HEK293 (cell line): ENCODE measurements at regions not wholly inside any gene's neighbourhood (a gene's known extent, or its start where the extent isn't known, plus 50 kb on each side); places are given as distances from the start of the nearest gene placed in this dataset.

Source experiments
- CTCF ChIA-PET: fragments of 350-600 bp; formaldehyde crosslinking; extraction: SDS; loops from one replicate; lab custom pipeline; 2021; ENCODE audit warnings: antibody characterized with exemption; lab: Yijun Ruan, JAX
- POLR2A ChIA-PET: fragments of 300-600 bp; formaldehyde crosslinking; extraction: SDS; loops from one replicate; lab custom pipeline; 2020; ENCODE audit warnings: antibody characterized with exemption, inconsistent platforms; lab: Yijun Ruan, JAX
- H3K27ac ChIP-seq: fragments of 200-500 bp; sonication (Bioruptor generic); 2 replicates; pipeline ENCODE4 v1.5.1; 2014; ENCODE audit warnings: low read depth, low read length, control low read depth, inconsistent platforms; ENCODE audit errors: extremely low read depth
- H3K36me3 ChIP-seq, 2 experiments: fragments of 200-500 bp in 1 of 2; sonication (Bioruptor generic) in 1 of 2; 1 replicate in 1 of 2; 2 replicates in 1 of 2; pipeline ENCODE4 v1.5.1; 2014 to 2017; ENCODE audit warnings: inconsistent platforms in 2 of 2, low read length in 2 of 2; ENCODE audit not compliant: control insufficient read depth in 2 of 2, insufficient read depth in 1 of 2
- H3K4me1 ChIP-seq: fragments of 200-500 bp; sonication (Bioruptor generic); 2 replicates; pipeline ENCODE4 v1.5.1; 2014; ENCODE audit warnings: mild to moderate bottlenecking, low read length, inconsistent platforms; ENCODE audit not compliant: control insufficient read depth, insufficient read depth
- H3K4me3 ChIP-seq: 2 replicates; pipeline ENCODE4 v1.5.1; 2011; ENCODE audit warnings: low read depth, mild to moderate bottlenecking, control low read depth, low read length, moderate library complexity
- H3K9me3 ChIP-seq: fragments of 200-500 bp; sonication (Bioruptor generic); 2 replicates; pipeline ENCODE4 v1.5.1; 2014; ENCODE audit warnings: low read depth, low read length, inconsistent platforms; ENCODE audit not compliant: control insufficient read depth, insufficient read depth
- GLIS2 ChIP-seq: fragments of 450-650 bp; formaldehyde crosslinking; IDR thresholded peaks from 2 replicates; pipeline ENCODE4 v1.5.1; 2016; ENCODE audit warnings: missing biosample characterization, missing genetic modification characterization
- KLF9 ChIP-seq: fragments of 450-650 bp; formaldehyde crosslinking; IDR thresholded peaks from 2 replicates; pipeline ENCODE4 v1.5.1; 2016; ENCODE audit warnings: missing biosample characterization, missing genetic modification characterization, low read depth
- PATZ1 ChIP-seq: fragments of 450-650 bp; formaldehyde crosslinking; IDR thresholded peaks from 2 replicates; pipeline ENCODE4 v1.5.1; 2016; ENCODE audit warnings: missing biosample characterization, missing genetic modification characterization
- SCRT2 ChIP-seq: fragments of 450-650 bp; formaldehyde crosslinking; IDR thresholded peaks from 2 replicates; pipeline ENCODE4 v1.5.1; 2016; ENCODE audit warnings: missing biosample characterization, missing genetic modification characterization
- SP2 ChIP-seq: fragments of 450-650 bp; formaldehyde crosslinking; IDR thresholded peaks from 2 replicates; pipeline ENCODE4 v1.5.1; 2016; ENCODE audit warnings: missing biosample characterization, missing genetic modification characterization
- SP3 ChIP-seq: fragments of 450-650 bp; formaldehyde crosslinking; IDR thresholded peaks from 2 replicates; pipeline ENCODE4 v1.5.1; 2016; ENCODE audit warnings: missing biosample characterization, missing genetic modification characterization
- ZFP37 ChIP-seq: fragments of 450-650 bp; formaldehyde crosslinking; IDR thresholded peaks from 2 replicates; pipeline ENCODE4 v1.5.1; 2016; ENCODE audit warnings: missing biosample characterization, missing genetic modification characterization
- ZNF169 ChIP-seq: fragments of 450-650 bp; formaldehyde crosslinking; IDR thresholded peaks from 2 replicates; pipeline ENCODE4 v1.5.1; 2016; ENCODE audit warnings: missing biosample characterization, missing genetic modification characterization
- ZNF184 ChIP-seq: fragments of 450-650 bp; IDR thresholded peaks from 2 replicates; pipeline ENCODE4 v1.5.1; 2018; ENCODE audit warnings: missing biosample characterization, mild to moderate bottlenecking, missing genetic modification characterization
- ZNF404 ChIP-seq: fragments of 450-650 bp; formaldehyde crosslinking; IDR thresholded peaks from 2 replicates; pipeline ENCODE4 v1.5.1; 2017; ENCODE audit warnings: missing biosample characterization, missing genetic modification characterization
- ZNF561 ChIP-seq: fragments of 450-650 bp; IDR thresholded peaks from 2 replicates; pipeline ENCODE4 v1.5.1; 2018; ENCODE audit warnings: missing biosample characterization, missing genetic modification characterization, borderline replicate concordance
- ZNF654 ChIP-seq: fragments of 450-650 bp; formaldehyde crosslinking; IDR thresholded peaks from 2 replicates; pipeline ENCODE4 v1.5.1; 2016; ENCODE audit warnings: low read depth, missing biosample characterization, missing genetic modification characterization
- ZNF677 ChIP-seq: fragments of 450-650 bp; IDR thresholded peaks from 2 replicates; pipeline ENCODE4 v1.5.0; 2018; ENCODE audit warnings: missing biosample characterization, mild to moderate bottlenecking, missing genetic modification characterization, moderate library complexity
- ZNF701 ChIP-seq: fragments of 450-650 bp; formaldehyde crosslinking; IDR thresholded peaks from 2 replicates; pipeline ENCODE4 v1.5.1; 2016; ENCODE audit warnings: missing biosample characterization, missing genetic modification characterization
- ZSCAN30 ChIP-seq: fragments of 450-650 bp; IDR thresholded peaks from 2 replicates; pipeline ENCODE4 v1.5.1; 2018; ENCODE audit warnings: missing biosample characterization, mild to moderate bottlenecking, missing genetic modification characterization, moderate library complexity
- ZXDB ChIP-seq: fragments of 450-650 bp; formaldehyde crosslinking; IDR thresholded peaks from 2 replicates; pipeline ENCODE4 v1.5.1; 2016; ENCODE audit warnings: missing biosample characterization, missing genetic modification characterization
- TF ChIP-seq, protein P1 (sequence below): fragments of 450-650 bp; formaldehyde crosslinking; IDR thresholded peaks from 2 replicates; pipeline ENCODE4 v1.5.1; 2016; ENCODE audit warnings: missing biosample characterization, missing genetic modification characterization
- TF ChIP-seq, protein P2 (sequence below): sonication (generic); formaldehyde crosslinking; IDR thresholded peaks from 2 replicates; pipeline ENCODE4 v1.8.1; 2022; ENCODE audit warnings: mild to moderate bottlenecking, moderate library complexity, missing genetic modification reagents
- TF ChIP-seq, protein P3 (sequence below): fragments of 450-650 bp; formaldehyde crosslinking; IDR thresholded peaks from 2 replicates; pipeline ENCODE4 v1.5.1; 2016; ENCODE audit warnings: missing biosample characterization, missing genetic modification characterization

DNA sequence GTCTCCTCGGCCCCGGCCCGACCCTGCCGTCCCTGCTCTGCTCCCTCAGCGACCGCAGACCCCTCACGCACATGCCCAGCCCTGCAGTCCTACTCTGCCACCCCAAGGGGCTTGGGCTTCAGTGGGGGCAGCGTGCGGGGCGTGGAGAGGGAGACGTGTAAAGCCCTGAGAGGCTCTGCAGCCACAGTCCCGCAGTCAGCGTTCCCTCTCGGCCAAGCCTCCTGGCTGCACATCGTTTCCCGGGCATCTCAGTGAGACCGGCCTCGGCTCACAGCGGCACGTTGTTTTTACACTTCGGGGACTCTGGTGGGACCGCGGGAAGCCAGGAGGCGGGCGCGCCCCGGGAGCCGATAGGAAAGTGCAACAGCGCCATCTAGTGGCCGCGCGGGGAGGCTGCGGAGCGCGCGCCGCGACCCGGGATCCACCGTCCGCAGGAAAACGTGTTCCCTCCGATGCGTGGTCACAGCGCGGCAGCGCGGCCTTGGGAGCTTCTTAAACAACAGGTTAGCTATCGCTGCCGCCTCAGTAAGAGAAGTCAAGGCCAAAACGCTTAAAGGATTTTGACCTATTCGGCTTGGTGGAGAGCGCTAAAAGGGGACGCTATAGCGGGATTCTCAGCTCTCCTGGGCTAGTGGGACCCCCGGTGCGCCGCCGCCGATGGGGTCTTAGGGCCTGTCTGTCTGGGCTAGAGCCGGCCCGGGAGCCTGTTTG lies 226.8 kb upstream of the IGF1R start (continued):
- TF ChIP-seq SP2 (no peak), ZNF561 (tag by site-specific recombination) (peak; percentile 98), SP3 (tag by site-specific recombination) (no peak), SCRT2 (tag by site-specific recombination) (peak; percentile 57; the same call in 1 of the 2 replicates), ZXDB (0 out of 2 replicates have a peak, but pooled peaks have one; percentile 33), ZFP37 (tag by site-specific recombination) (peak; percentile 71; the same call in 1 of the 2 replicates), ZSCAN30 (tag by site-specific recombination) (peak; percentile 61; the same call in 1 of the 2 replicates), ZNF654 (peak; percentile 76), GLIS2 (peak; percentile 32; the same call in 1 of the 2 replicates), PATZ1 (tag by site-specific recombination) (0 out of 2 replicates have a peak, but pooled peaks have one; percentile 17)
- TF ChIP-seq, protein P1, sequence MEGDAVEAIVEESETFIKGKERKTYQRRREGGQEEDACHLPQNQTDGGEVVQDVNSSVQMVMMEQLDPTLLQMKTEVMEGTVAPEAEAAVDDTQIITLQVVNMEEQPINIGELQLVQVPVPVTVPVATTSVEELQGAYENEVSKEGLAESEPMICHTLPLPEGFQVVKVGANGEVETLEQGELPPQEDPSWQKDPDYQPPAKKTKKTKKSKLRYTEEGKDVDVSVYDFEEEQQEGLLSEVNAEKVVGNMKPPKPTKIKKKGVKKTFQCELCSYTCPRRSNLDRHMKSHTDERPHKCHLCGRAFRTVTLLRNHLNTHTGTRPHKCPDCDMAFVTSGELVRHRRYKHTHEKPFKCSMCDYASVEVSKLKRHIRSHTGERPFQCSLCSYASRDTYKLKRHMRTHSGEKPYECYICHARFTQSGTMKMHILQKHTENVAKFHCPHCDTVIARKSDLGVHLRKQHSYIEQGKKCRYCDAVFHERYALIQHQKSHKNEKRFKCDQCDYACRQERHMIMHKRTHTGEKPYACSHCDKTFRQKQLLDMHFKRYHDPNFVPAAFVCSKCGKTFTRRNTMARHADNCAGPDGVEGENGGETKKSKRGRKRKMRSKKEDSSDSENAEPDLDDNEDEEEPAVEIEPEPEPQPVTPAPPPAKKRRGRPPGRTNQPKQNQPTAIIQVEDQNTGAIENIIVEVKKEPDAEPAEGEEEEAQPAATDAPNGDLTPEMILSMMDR (tag by site-specific recombination), result peak; percentile 95
- TF ChIP-seq, protein P2, sequence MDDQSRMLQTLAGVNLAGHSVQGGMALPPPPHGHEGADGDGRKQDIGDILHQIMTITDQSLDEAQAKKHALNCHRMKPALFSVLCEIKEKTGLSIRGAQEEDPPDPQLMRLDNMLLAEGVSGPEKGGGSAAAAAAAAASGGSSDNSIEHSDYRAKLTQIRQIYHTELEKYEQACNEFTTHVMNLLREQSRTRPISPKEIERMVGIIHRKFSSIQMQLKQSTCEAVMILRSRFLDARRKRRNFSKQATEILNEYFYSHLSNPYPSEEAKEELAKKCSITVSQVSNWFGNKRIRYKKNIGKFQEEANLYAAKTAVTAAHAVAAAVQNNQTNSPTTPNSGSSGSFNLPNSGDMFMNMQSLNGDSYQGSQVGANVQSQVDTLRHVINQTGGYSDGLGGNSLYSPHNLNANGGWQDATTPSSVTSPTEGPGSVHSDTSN (CRISPR knock-in tag), result peak; percentile 70; the same call in 1 of the 2 replicates

GRCh38 chr15:98422130-98422478 lies 226.2 kb upstream of the IGF1R start:
- no peak for TF ChIP-seq ZNF677 (tag by site-specific recombination)
- TF ChIP-seq ZNF169 (tag by site-specific recombination), result no peak
- TF ChIP-seq ZNF404 (tag by site-specific recombination), result no peak
- no peak for TF ChIP-seq ZNF184 (tag by site-specific recombination)
- TF ChIP-seq, protein P3, sequence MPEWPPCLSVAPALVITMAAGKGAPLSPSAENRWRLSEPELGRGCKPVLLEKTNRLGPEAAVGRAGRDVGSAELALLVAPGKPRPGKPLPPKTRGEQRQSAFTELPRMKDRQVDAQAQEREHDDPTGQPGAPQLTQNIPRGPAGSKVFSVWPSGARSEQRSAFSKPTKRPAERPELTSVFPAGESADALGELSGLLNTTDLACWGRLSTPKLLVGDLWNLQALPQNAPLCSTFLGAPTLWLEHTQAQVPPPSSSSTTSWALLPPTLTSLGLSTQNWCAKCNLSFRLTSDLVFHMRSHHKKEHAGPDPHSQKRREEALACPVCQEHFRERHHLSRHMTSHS (tag by site-specific recombination), result no peak
- no peak for TF ChIP-seq ZFP37 (tag by site-specific recombination)
- no peak for TF ChIP-seq ZNF701 (tag by site-specific recombination)
- TF ChIP-seq KLF9 (tag by site-specific recombination), result no peak
- TF ChIP-seq, all 188 proteins: peak for 0
- Histone ChIP-seq H3K4me3 (no peak overlapping the region), H3K36me3 (no peaks in the 10 kb centered on the region), H3K9me3 (no peaks in the 10 kb centered on the region), H3K27ac (no peak overlapping the region), H3K4me1 (0 out of 2 replicates have a peak, but pooled peaks cover 2% of the 10 kb centered on the region)
- POLR2A ChIA-PET, result no interaction called here
- CTCF ChIA-PET, result interaction anchor here (0.6 to 9.0 kb wide), 35 partner anchors 8 to 1466 kb away, joined by 3 to 85 read pairs (median 3); no protein-coding TSS in a partner anchor
